Mesendoderm (in vitro differentiated cells): ENCODE measurements at regions not wholly inside any gene's neighbourhood (a gene's known extent, or its start where the extent isn't known, plus 50 kb on each side); places are given as distances from the start of the nearest gene placed in this dataset.

ENCODE experiments used
- DNase-seq: peaks from one replicate; pipeline ENCODE4 v3.0.0; 2013
- H2AK5ac ChIP-seq: 2 replicates; pipeline ENCODE4 v1.6.1; 2013; ENCODE audit warnings: low read length, inconsistent platforms
- H2BK120ac ChIP-seq: 2 replicates; pipeline ENCODE4 v1.6.1; 2013; ENCODE audit warnings: low read depth, mild to moderate bottlenecking, low read length, moderate library complexity, mixed read lengths
- H2BK15ac ChIP-seq: replicated peaks from 2 replicates; pipeline ENCODE4 v1.6.1; 2013; ENCODE audit warnings: low read depth, mild to moderate bottlenecking, moderate library complexity
- H2BK5ac ChIP-seq: 2 replicates; pipeline ENCODE4 v1.6.1; 2013; ENCODE audit warnings: low read length, inconsistent platforms
- H3K18ac ChIP-seq: 2 replicates; pipeline ENCODE4 v1.6.1; 2013; ENCODE audit warnings: mild to moderate bottlenecking, low read length, mixed read lengths
- H3K23ac ChIP-seq: one replicate; pipeline ENCODE4 v1.6.1; 2013; ENCODE audit warnings: low read length
- H3K27ac ChIP-seq: 2 replicates; pipeline ENCODE4 v1.5.1; 2013; ENCODE audit warnings: low read depth, mild to moderate bottlenecking, inconsistent platforms, low read length, moderate library complexity
- H3K27me3 ChIP-seq: 2 replicates; pipeline ENCODE4 v1.6.1; 2013; ENCODE audit warnings: low read length, control low read depth, mild to moderate bottlenecking, inconsistent platforms; ENCODE audit not compliant: insufficient read depth, poor library complexity
- H3K36me3 ChIP-seq: 2 replicates; pipeline ENCODE4 v1.6.1; 2013; ENCODE audit warnings: low read length, inconsistent platforms; ENCODE audit not compliant: control insufficient read depth, insufficient read depth
- H3K4ac ChIP-seq: one replicate; pipeline ENCODE4 v1.6.1; 2013; ENCODE audit warnings: low read depth, mild to moderate bottlenecking, low read length, moderate library complexity
- H3K4me1 ChIP-seq: 2 replicates; pipeline ENCODE4 v1.6.1; 2013; ENCODE audit warnings: low read depth, low read length, inconsistent platforms; ENCODE audit not compliant: control insufficient read depth
- H3K4me2 ChIP-seq: 2 replicates; pipeline ENCODE4 v1.6.1; 2013; ENCODE audit warnings: low read length
- H3K4me3 ChIP-seq: 2 replicates; pipeline ENCODE4 v1.5.1; 2013; ENCODE audit warnings: mild to moderate bottlenecking, low read length
- H3K56ac ChIP-seq: one replicate; pipeline ENCODE4 v1.6.1; 2013; ENCODE audit warnings: low read length
- H3K79me1 ChIP-seq: 2 replicates; pipeline ENCODE4 v1.6.1; 2013; ENCODE audit warnings: low read length, inconsistent platforms
- H3K79me2 ChIP-seq: 2 replicates; pipeline ENCODE4 v1.6.1; 2013; ENCODE audit warnings: mild to moderate bottlenecking, low read length; ENCODE audit not compliant: control insufficient read depth, insufficient read depth
- H3K9ac ChIP-seq: 2 replicates; pipeline ENCODE4 v1.6.1; 2013; ENCODE audit warnings: low read length, inconsistent platforms
- H4K5ac ChIP-seq: one replicate; pipeline ENCODE4 v1.6.1; 2013; ENCODE audit warnings: low read length
- H4K8ac ChIP-seq: one replicate; pipeline ENCODE4 v1.6.1; 2013; ENCODE audit warnings: low read depth, mild to moderate bottlenecking, control low read depth, low read length, moderate library complexity
- WGBS: extraction: QIAGEN DNeasy Blood & Tissue Kit; methylation state at CpG from one replicate; pipeline ENCODE4 v1.1.7; 2013; ENCODE audit warnings: low lambda C conversion rate, missing lambda C conversion rate; ENCODE audit not compliant: insufficient coverage; ENCODE audit errors: extremely low coverage; 5-methylcytosine and 5-hydroxymethylcytosine counted together

DNA sequence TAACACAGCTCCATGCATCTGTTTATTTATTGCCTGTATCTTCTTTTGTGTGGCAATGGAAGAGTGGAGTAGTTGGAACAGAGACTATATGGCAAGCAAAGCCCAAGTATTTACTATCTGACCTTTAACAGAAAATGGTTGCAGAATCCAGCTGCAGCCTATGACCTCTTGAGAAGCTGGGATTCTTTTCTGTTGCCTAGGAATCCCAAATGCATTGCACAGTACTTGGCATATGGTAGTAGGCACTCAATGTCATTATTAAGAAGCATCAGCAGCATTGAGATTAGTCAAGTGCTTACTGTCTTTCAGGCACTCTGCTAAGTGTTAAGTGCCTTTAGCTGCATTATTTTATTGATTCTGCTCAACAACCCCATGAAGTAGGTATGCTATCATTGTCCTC, 331.6 kb downstream of the CCDC85A start:
- Histone ChIP-seq H3K4me3 (no peak overlapping the region), H2BK5ac (no peak overlapping the region), H3K18ac (no peak overlapping the region), H2BK120ac (no peak overlapping the region), H3K27me3 (no peaks in the 10 kb centered on the region), H3K23ac (no peak overlapping the region), H3K27ac (no peak overlapping the region), H3K4me2 (no peak overlapping the region), H3K4me1 (no peaks in the 10 kb centered on the region), H3K79me2 (no peaks in the 10 kb centered on the region), H4K8ac (no peak overlapping the region), H2AK5ac (no peak overlapping the region), H2BK15ac (no peak overlapping the region), H3K9ac (no peak overlapping the region), H3K56ac (no peak overlapping the region), H3K36me3 (no peaks in the 10 kb centered on the region), H4K5ac (no peak overlapping the region), H3K79me1 (no peaks in the 10 kb centered on the region), H3K4ac (no peak overlapping the region)
- no peak for DNase-seq

DNA sequence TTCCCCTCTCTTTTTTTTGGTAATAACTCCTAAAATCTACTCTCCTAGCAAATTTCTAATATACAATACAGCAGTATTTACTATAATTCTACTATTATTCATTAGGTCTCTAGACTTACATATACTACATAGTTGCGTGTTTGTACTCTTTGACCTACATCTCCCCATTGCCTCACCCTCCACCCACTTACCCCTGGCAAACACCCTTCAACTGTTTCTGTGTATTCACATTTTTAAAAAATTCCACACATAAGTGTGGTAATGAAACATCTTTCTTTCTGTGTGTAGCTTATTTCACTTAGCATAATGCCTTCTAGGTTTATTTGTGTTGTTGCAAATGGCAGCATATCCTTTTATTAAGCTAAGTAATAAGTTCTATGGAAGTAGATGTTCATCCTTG, 336.0 kb downstream of the CCDC85A start:
- Histone ChIP-seq H2BK15ac (no peak overlapping the region), H3K79me2 (no peaks in the 10 kb centered on the region), H3K36me3 (no peaks in the 10 kb centered on the region), H3K4me3 (no peak overlapping the region), H3K4me1 (no peaks in the 10 kb centered on the region), H3K56ac (no peak overlapping the region), H2BK5ac (no peak overlapping the region), H3K4ac (no peak overlapping the region), H4K5ac (no peak overlapping the region), H3K9ac (no peak overlapping the region), H3K23ac (no peak overlapping the region), H3K79me1 (no peaks in the 10 kb centered on the region), H2BK120ac (no peak overlapping the region), H2AK5ac (no peak overlapping the region), H3K27me3 (no peaks in the 10 kb centered on the region), H3K4me2 (no peak overlapping the region), H3K27ac (no peak overlapping the region), H3K18ac (no peak overlapping the region), H4K8ac (no peak overlapping the region)
- WGBS: no CpG with 5 or more reads among the region's 1 CpG
- no peak for DNase-seq

GRCh38 chr2:56522605-56523089, 338.9 kb downstream of the CCDC85A start:
- H3K9ac ChIP-seq: no peak overlapping the region
- no peak overlapping the region for H2BK120ac ChIP-seq
- H3K27ac ChIP-seq: no peak overlapping the region
- no peak overlapping the region for H3K4me3 ChIP-seq
- H3K36me3 ChIP-seq: no peaks in the 10 kb centered on the region
- H2BK5ac ChIP-seq: no peak overlapping the region
- no peak overlapping the region for H2AK5ac ChIP-seq
- no peaks in the 10 kb centered on the region for H3K4me1 ChIP-seq
- no peak overlapping the region for H3K18ac ChIP-seq
- H2BK15ac ChIP-seq: no peak overlapping the region
- no peaks in the 10 kb centered on the region for H3K27me3 ChIP-seq
- H3K23ac ChIP-seq: no peak overlapping the region
- WGBS: no CpG with 5 or more reads among the region's 5 CpGs
- no peak overlapping the region for H3K56ac ChIP-seq
- no peak overlapping the region for H4K8ac ChIP-seq
- no peak overlapping the region for H3K4ac ChIP-seq
- no peak overlapping the region for H4K5ac ChIP-seq
- H3K79me2 ChIP-seq: no peaks in the 10 kb centered on the region
- no peaks in the 10 kb centered on the region for H3K79me1 ChIP-seq
- no peak for DNase-seq
- no peak overlapping the region for H3K4me2 ChIP-seq

DNA sequence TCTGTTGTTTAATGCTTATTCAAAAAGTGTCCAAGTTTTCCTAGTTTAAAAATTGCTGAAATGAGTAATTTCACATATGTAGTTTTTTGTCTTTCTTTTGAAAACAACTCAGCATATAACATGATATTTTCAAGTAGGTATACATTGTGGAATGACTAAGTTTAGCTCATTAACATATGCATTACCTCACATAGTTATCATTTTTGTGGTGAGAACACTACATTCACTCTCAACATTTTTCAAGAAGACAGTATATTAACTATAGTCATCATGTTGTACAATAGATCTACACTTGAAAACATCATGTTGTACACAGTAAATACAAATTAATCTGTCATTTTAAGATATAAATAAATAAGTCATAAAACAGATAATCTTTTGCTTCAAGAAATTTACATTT, 340.0 kb downstream of the CCDC85A start:
- Histone ChIP-seq H3K9ac (no peak overlapping the region), H3K4me1 (no peaks in the 10 kb centered on the region), H3K79me2 (no peaks in the 10 kb centered on the region), H3K36me3 (no peaks in the 10 kb centered on the region), H2BK5ac (no peak overlapping the region), H3K4ac (no peak overlapping the region), H4K5ac (no peak overlapping the region), H3K27ac (no peak overlapping the region), H3K79me1 (no peaks in the 10 kb centered on the region), H4K8ac (no peak overlapping the region), H3K4me3 (no peak overlapping the region), H3K23ac (no peak overlapping the region), H3K27me3 (no peaks in the 10 kb centered on the region), H2BK120ac (no peak overlapping the region), H3K4me2 (no peak overlapping the region), H3K56ac (no peak overlapping the region), H3K18ac (no peak overlapping the region), H2BK15ac (no peak overlapping the region), H2AK5ac (no peak overlapping the region)
- no peak for DNase-seq

DNA sequence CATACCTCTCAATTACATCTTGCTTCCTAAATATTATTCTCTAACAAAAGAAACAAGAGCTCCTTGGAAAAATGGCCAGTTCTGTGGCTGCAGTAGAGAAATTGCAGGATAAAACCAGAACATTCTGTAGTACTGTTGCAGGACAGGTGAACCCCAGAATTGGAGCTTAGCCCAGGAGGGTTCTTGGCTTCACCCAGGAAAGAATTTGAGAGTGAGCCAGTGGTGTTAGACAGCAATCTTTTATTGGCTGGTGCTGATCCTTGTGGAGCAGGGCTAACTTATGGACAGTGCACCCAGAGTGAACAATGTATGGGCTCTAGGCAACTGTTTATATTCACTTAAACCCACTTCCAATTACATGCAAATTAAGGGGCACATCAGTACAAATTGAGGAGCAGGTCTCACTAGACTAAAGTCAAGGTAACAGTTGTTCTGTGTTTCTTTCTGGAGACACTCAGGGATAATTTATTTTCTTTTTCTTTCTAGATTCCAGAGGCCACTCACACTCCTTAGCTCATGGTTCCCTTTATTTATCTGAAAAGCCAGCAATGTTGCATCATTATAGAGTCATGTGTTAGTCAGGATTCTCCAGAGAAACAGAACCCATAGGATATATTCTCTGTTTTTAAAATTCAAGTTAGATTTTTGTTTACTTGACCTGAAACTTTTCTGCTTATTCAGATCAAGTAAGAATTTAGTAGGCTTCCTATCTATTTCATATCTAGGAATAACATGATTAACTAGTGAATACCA, 348.1 kb downstream of the CCDC85A start:
- H3K36me3 ChIP-seq: no peaks in the 10 kb centered on the region
- H3K4me1 ChIP-seq: no peaks in the 10 kb centered on the region
- no peak for DNase-seq
- H3K23ac ChIP-seq: no peak overlapping the region
- H3K4me2 ChIP-seq: no peak overlapping the region
- H3K79me1 ChIP-seq: no peaks in the 10 kb centered on the region
- no peak overlapping the region for H3K4me3 ChIP-seq
- H3K56ac ChIP-seq: no peak overlapping the region
- H2BK120ac ChIP-seq: no peak overlapping the region
- H3K79me2 ChIP-seq: no peaks in the 10 kb centered on the region
- H3K18ac ChIP-seq: no peak overlapping the region
- no peak overlapping the region for H2BK5ac ChIP-seq
- H2AK5ac ChIP-seq: no peak overlapping the region
- no peak overlapping the region for H3K4ac ChIP-seq
- H4K5ac ChIP-seq: no peak overlapping the region
- no peak overlapping the region for H3K9ac ChIP-seq
- no peak overlapping the region for H3K27ac ChIP-seq
- no peak overlapping the region for H2BK15ac ChIP-seq
- H4K8ac ChIP-seq: no peak overlapping the region
- no peaks in the 10 kb centered on the region for H3K27me3 ChIP-seq

GRCh38 chr2:56534321-56534720, 350.5 kb downstream of the CCDC85A start:
- Histone ChIP-seq H2AK5ac (no peak overlapping the region), H3K9ac (no peak overlapping the region), H3K18ac (no peak overlapping the region), H3K23ac (no peak overlapping the region), H3K79me1 (no peaks in the 10 kb centered on the region), H2BK15ac (no peak overlapping the region), H3K4me1 (no peaks in the 10 kb centered on the region), H4K5ac (no peak overlapping the region), H2BK5ac (no peak overlapping the region), H3K4me3 (no peak overlapping the region), H3K27ac (no peak overlapping the region), H2BK120ac (no peak overlapping the region), H3K36me3 (no peaks in the 10 kb centered on the region), H3K27me3 (no peaks in the 10 kb centered on the region), H4K8ac (peak overlapping the region; percentile 39), H3K56ac (no peak overlapping the region), H3K79me2 (no peaks in the 10 kb centered on the region), H3K4me2 (no peak overlapping the region), H3K4ac (no peak overlapping the region)
- DNase-seq: no peak
- no CpG with 5 or more reads among the region's 2 CpGs for WGBS
